NCI-H2029 treated with DMSO at 0.1 percent for 48 hours (cell line): ENCODE measurements at regions not wholly inside any gene's neighbourhood (a gene's known extent, or its start where the extent isn't known, plus 50 kb on each side); places are given as distances from the start of the nearest gene placed in this dataset.
"Not testable (repeated sequence)": the region's sequence is repeated elsewhere in the genome, so short reads cannot be mapped to it uniquely, and the experiment has no call there.

ENCODE experiments used
- DNase-seq: peaks from one replicate; lab custom pipeline; 2025; lab: John Stamatoyannopoulos, UW

GRCh38 chr20:48405909-48406308, 421.9 kb downstream of the PREX1 start:
- no peak for DNase-seq

DNA sequence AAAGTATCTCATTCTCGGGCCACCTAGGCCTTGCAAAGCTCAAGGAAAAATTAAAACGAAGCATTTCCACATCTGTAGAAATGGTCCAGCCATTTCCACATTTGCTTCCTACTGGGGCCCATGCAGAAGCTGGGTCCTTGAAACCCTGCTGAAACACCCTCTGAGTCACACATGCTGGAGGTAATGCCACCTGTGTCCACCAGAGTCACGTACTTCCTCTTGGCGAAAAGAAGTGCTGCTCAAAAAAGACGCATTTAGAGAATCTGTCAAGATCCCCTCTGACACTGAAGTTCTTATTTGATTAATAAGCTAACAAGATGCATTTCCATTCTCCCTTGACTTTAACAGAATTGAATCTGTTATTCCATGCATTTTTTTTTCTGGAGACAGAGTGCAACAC, 423.2 kb downstream of the PREX1 start:
- DNase-seq: no peak

DNA sequence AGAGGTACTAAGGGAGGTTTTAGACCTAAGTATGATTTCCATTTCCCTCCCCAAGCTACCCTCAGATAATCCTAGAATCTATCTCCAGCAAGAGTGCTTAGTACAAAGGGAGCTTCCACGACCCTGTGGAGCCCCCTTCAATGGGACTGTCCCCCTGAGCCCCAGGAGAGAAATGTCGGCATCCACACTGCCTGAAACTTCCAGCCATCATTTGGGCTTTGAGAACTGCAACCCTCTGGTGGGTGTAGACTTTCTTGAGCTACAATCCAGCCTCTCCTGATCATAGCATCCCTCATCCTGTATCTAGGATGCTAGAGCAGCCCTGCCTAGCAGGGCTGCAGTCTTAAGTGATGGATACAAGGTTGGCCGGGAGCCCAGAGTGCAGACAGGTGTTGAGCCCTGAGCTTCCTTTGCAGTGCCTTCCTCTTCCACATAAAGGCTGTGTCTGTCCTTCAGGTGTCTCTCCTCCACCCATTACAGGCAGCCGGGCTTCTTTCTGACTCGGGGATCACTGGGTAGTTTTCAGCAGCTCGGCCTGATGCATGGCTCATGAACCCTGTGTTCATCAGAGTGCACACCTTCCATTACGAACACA, 424.5 kb downstream of the PREX1 start:
- no peak for DNase-seq

GRCh38 chr20:48401359-48401758, 426.4 kb downstream of the PREX1 start:
- no peak for DNase-seq

DNA sequence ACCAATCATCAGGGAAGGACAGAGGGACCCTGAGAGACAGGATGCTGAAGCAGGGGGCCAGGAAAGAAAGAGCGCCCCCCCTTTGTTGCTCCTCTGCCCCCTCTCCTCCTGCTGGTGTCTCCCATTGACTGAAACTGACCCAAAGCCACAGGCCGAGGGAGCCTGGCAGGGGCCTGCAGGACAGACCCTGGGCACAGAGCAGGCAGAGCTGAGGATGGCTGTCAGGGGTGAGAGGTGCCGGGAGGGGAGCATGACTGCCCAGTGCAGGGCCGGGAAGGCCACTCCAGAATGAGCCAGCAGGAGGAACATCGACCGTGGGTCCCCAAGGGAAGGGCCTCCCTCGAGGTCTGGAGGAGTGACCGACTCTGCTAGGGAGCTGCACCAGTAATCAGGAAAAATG, 427.8 kb downstream of the PREX1 start:
- DNase-seq: no peak

DNA sequence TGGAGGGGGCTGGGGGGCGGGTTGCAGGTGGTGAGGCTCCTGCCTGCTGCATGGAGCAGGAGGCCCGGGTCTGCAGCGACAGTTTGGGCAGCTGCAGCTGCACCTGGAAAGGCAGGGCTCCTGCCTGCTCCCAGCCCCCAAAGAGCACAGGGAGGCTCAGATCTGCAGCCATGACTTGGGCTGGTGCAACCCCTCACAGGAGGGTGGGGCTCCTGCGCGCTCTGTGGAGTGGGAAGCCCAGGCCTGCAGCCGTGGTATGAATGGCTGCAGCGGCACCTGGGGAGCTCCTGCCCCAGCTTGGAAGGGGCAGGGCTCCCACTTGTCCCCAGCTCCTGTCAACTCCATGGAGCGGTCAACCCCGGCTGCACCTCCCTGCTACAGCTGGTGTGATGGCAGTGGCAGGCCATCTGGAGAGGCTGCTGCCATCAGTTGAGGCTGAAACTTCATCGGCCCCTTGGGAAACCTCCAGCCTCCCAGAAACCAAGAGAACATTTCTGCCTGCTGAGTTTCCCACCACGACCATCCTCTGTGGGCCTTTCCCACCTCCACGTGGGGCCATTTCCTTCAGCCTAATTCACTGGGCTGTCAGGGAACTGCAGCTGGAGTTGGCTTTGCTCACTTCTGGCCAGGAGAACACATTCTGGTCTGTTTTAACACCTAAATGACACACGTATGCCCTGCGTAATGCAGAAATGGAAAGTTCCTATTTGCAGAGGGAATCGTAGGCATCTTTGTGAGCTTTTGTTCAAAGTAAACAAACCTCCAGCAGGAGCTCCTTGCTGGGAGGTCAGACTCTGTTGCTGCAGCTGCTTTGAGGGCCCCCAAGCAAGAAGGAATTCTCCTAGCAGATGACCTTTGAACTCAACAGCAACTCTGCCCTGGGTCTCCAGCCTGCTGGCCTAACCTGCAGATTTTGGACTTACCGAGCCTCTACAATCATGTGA, 429.0 kb downstream of the PREX1 start:
- DNase-seq: no peak

GRCh38 chr20:48396981-48397861, 430.6 kb downstream of the PREX1 start:
- DNase-seq: not testable (repeated sequence)

GRCh38 chr20:48395816-48396546, 431.8 kb downstream of the PREX1 start:
- DNase-seq: no peak

DNA sequence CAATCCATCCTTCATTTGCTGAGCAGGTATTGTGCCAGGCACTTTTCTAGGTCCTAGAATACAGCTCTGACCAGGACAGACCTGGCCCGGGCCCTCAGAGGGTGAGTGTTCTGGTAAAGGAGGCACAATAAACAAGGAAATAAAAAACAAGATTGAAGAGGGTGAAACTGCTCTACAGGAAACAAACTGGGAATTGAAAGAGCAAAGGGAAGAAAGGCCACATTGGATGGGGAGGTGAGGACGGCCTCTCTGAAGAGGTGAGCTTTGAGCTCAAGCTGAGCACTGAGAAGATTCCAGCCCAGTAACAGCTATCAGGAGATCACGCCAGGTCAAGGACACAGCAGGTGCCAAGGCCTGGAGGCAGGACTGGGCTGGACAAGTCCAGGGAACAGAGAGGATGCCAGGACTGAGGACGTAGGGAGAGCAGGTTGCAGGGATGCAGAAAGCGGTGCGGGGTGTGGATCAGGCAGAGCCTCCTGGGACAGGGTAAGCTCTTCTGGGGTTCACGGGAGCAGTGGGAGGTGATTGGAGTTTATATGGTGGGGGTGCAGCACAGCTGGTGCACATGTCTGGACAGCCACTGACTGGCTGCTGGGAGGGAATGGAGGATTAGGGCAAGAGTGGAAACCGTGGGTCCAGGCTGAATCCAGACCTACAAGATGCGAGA, 433.3 kb downstream of the PREX1 start:
- DNase-seq: no peak

DNA sequence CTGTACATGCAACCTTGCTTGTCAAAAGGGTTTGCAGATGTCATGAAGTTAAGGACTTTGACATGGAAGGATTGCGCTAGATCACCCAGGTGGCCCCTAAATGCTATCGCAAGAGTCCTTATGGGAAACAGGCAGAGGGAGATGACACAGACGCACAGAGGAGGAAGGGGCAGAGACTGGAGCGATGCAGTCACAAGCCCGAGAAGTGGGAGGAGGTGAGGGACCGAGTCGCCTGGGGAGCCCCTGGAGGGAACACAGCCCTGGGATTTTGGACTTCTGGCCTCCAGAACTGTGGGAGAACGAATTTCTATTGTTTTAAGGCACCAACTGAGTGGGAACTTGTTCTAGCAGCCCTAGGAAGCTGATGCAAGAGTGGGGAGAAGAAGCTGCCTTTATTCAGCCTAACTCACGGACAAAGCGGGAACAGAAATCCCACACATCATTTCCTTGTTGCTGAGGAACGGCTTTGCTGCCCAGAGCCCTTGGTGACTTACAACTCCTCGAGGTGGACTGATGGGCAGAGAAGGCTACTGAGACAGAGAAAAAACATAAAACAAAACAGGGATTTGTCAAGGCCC, 434.0 kb downstream of the PREX1 start:
- no peak for DNase-seq

DNA sequence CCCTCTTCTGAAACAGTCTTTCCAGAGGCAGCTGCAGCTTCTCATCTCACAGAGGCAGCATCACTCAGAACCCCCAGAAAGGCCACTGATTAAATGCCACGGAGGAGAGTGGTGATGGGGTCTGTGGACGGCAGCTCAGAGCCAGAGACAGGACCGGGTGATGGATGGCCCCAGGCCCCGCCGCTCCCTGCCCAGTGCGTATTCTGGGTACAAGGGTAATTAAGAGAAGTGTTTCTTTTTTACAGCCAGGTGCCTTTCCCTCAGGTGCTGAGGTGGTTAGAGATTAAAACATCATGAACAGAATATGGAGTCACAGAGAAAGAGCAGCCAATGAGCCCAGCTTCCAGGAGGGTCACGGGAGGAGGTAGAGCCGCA, 434.5 kb downstream of the PREX1 start:
- DNase-seq: no peak

GRCh38 chr20:48392407-48393310, 435.1 kb downstream of the PREX1 start:
- DNase-seq: no peak

DNA sequence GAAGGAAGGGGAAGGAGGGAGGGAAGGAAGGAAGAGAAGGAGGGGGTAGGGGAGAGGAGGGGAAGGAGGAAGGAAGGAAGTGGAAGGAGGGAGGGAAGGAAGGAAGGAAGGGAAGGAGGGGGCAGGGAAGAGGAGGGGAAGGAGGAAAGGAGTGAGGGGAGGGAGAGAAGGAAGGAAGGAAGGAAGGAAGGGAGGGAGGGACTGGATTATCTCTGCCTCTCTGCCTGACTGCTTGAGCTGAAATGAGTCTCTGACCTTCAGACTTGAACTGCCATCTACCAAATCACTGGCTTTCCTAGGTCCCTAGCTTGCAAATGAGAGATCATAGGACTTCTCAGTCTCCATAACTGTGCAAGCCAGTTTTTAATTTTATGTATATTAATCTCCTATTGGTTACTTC, 436.8 kb downstream of the PREX1 start:
- DNase-seq: no peak

DNA sequence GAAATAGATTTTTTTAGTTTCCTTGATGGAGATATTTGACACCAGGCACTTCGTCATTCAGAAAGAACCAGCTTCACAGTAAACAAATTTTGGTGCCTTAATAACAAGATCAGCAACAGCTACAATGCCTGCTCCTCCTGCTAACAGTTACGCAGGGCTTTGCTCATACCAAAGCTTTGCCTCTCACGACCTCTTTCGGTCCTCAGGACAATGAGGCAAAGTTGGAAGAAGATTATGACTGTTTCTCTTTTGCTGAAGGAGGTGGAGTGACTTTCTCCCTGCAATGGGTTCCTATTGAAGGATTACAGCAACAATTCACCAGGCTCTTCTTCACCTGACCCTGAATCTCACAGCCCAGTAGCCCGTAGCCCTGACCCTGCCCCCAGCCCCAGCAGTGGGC, 440.1 kb downstream of the PREX1 start:
- no peak for DNase-seq

DNA sequence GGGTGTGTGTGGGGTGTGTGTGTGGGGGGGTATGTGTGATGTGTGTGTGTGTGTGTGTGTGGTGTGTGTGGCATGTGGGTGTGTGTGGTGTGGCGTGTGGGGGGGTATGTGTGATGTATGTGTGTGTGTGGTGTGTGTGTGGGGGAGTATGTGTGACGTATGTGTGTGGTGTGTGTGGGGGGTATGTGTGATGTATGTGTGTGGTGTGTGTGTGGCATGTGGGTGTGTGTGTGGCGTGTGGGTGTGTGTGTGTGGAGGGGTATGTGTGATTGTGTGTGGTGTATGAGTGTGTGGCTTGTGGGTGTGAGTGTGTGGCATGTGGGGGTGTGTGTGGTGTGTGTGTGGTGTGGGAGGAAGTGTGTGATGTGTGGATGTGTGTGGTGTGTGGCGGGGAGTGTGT, 442.3 kb downstream of the PREX1 start:
- no peak for DNase-seq

GRCh38 chr20:48385114-48385513, 442.7 kb downstream of the PREX1 start:
- no peak for DNase-seq

GRCh38 chr20:48384147-48384818, 443.5 kb downstream of the PREX1 start:
- no peak for DNase-seq

- no peak for DNase-seq
Observed at GRCh38 chr20:48383252-48383651, 444.5 kb downstream of the PREX1 start.

DNA sequence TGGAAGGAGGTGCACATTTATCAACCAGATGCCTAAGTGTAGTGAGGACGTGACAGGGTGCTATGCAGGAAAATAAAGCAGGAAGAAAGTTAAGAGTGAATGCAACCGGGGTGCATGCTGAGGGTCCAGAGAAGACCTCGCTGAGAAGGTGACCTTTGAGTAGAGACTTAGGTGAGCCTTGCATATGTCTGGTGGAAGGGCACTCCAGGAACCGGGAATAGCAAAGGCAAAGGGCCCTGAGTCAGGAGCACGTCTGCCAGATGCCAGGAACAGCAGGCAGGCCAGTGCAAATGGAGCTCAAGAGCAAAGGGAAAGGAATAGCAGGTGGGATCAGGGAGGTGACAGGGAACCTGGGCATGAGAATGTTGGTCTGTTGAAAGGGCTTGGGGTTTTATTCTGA, 445.5 kb downstream of the PREX1 start:
- DNase-seq: no peak
